ENCODE measurements at regions not wholly inside any gene's neighbourhood (a gene's known extent, or its start where the extent isn't known, plus 50 kb on each side); places are given as distances from the start of the nearest gene placed in this dataset.

GRCh38 chr2:198383392-198383791 is 579.0 kb downstream of the PLCL1 start:
- no peaks in the 10 kb centered on the region for H3K9me2 ChIP-seq (ENCODE audit: low read depth, low read length)
- no peaks in the 10 kb centered on the region for H4K20me1 ChIP-seq (ENCODE audit: insufficient read depth, low read length)
- TF ChIP-seq EZH2 (IDR thresholded peaks at IDR 0.05; ENCODE audit: borderline replicate concordance, low read length) (no peak), CTCF (IDR thresholded peaks at IDR 0.05; ENCODE audit: low read length) (no peak)
- H3K4me1 ChIP-seq (ENCODE audit: insufficient read depth, low read length, severe bottlenecking) = no peaks in the 10 kb centered on the region
- H3F3A ChIP-seq (ENCODE audit: insufficient read depth, low read length) = no peaks in the 10 kb centered on the region
- no peaks in the 10 kb centered on the region for H3K27me3 ChIP-seq (ENCODE audit: insufficient read depth, low read length)
- H3K27ac ChIP-seq (ENCODE audit: low read depth, low read length, poor library complexity, severe bottlenecking) = no peak overlapping the region
- no peak overlapping the region for H3K4me2 ChIP-seq (ENCODE audit: low read length)
- no peaks in the 10 kb centered on the region for H3K79me2 ChIP-seq (ENCODE audit: insufficient read depth, low read length)
- H3K4me3 ChIP-seq (ENCODE audit: low read depth, low read length, poor library complexity, severe bottlenecking) = no peak overlapping the region
- H2AFZ ChIP-seq (ENCODE audit: low read length) = no peak overlapping the region
- H3K9ac ChIP-seq (ENCODE audit: low read length) = no peak overlapping the region
- H3K36me3 ChIP-seq (ENCODE audit: insufficient read depth, low read length) = no peaks in the 10 kb centered on the region
- no peaks in the 10 kb centered on the region for H3K9me3 ChIP-seq (ENCODE audit: low read length)

- no peak overlapping the region for H3K27ac ChIP-seq (ENCODE audit: low read depth, low read length, poor library complexity, severe bottlenecking)
- no peaks in the 10 kb centered on the region for H3K9me2 ChIP-seq (ENCODE audit: low read depth, low read length)
- H3K9me3 ChIP-seq (ENCODE audit: low read length) = no peaks in the 10 kb centered on the region
- no peaks in the 10 kb centered on the region for H3K27me3 ChIP-seq (ENCODE audit: insufficient read depth, low read length)
- no peaks in the 10 kb centered on the region for H3K36me3 ChIP-seq (ENCODE audit: insufficient read depth, low read length)
- H3K4me2 ChIP-seq (ENCODE audit: low read length) = no peak overlapping the region
- no peaks in the 10 kb centered on the region for H3K4me1 ChIP-seq (ENCODE audit: insufficient read depth, low read length, severe bottlenecking)
- H3K4me3 ChIP-seq (ENCODE audit: low read depth, low read length, poor library complexity, severe bottlenecking) = no peak overlapping the region
- H3K9ac ChIP-seq (ENCODE audit: low read length) = no peak overlapping the region
- no peaks in the 10 kb centered on the region for H3F3A ChIP-seq (ENCODE audit: insufficient read depth, low read length)
- H3K79me2 ChIP-seq (ENCODE audit: insufficient read depth, low read length) = no peaks in the 10 kb centered on the region
- H2AFZ ChIP-seq (ENCODE audit: low read length) = no peak overlapping the region
- H4K20me1 ChIP-seq (ENCODE audit: insufficient read depth, low read length) = no peaks in the 10 kb centered on the region
- no peak for TF ChIP-seq CTCF (IDR thresholded peaks at IDR 0.05; ENCODE audit: low read length)
- no peak for TF ChIP-seq EZH2 (IDR thresholded peaks at IDR 0.05; ENCODE audit: borderline replicate concordance, low read length)
Observed at GRCh38 chr2:198382811-198383210, 578.4 kb downstream of the PLCL1 start.

GRCh38 chr2:198376677-198377076 is 572.3 kb downstream of the PLCL1 start:
- Histone ChIP-seq H3K4me2 (ENCODE audit: low read length) (no peak overlapping the region), H3K9me3 (ENCODE audit: low read length) (no peaks in the 10 kb centered on the region), H2AFZ (ENCODE audit: low read length) (no peak overlapping the region), H3K79me2 (ENCODE audit: insufficient read depth, low read length) (no peaks in the 10 kb centered on the region), H3K9ac (ENCODE audit: low read length) (no peak overlapping the region), H4K20me1 (ENCODE audit: insufficient read depth, low read length) (no peaks in the 10 kb centered on the region), H3K36me3 (ENCODE audit: insufficient read depth, low read length) (no peaks in the 10 kb centered on the region), H3F3A (ENCODE audit: insufficient read depth, low read length) (no peaks in the 10 kb centered on the region), H3K27me3 (ENCODE audit: insufficient read depth, low read length) (no peaks in the 10 kb centered on the region), H3K4me1 (ENCODE audit: insufficient read depth, low read length, severe bottlenecking) (peaks cover 9% of the 10 kb centered on the region), H3K27ac (ENCODE audit: low read depth, low read length, poor library complexity, severe bottlenecking) (no peak overlapping the region), H3K9me2 (ENCODE audit: low read depth, low read length) (no peaks in the 10 kb centered on the region), H3K4me3 (ENCODE audit: low read depth, low read length, poor library complexity, severe bottlenecking) (no peak overlapping the region)
- no peak for TF ChIP-seq CTCF (IDR thresholded peaks at IDR 0.05; ENCODE audit: low read length)
- TF ChIP-seq EZH2 (IDR thresholded peaks at IDR 0.05; ENCODE audit: borderline replicate concordance, low read length) = no peak

All from OCI-LY1 (cell line).